ENCODE measurements at regions not wholly inside any gene's neighbourhood (a gene's known extent, or its start where the extent isn't known, plus 50 kb on each side); places are given as distances from the start of the nearest gene placed in this dataset.

DNA sequence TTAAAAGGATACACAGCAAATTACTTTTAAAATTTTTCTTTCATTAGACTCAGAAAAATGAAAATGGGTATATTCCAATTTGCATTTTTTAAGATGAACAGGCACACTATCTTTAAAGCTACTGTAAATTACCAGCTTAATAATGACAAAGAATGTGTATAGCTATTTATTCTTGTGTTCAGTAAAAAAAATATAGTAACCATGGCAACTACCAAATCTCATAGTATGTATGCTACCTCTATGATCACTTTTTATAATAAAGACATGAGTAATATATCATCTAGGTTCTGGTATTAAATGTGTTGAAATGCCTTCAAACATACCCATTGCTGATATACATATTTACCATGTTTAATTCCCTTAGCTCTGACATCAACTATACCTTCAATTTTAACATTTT, 383.2 kb downstream of the FOXG1 start:
- ChIA-PET CTCF (ENCODE audit: partially characterized antibody) (no interaction called here), POLR2A (ENCODE audit: partially characterized antibody) (no interaction called here)
- no peak overlapping the region for H4K91ac ChIP-seq (replicated peaks; ENCODE audit: insufficient read length, low read length)
- H3K9ac ChIP-seq (replicated peaks in 1 of 4; ENCODE audit: extremely low read depth in 1 of 4, low read depth in 3 of 4, low read length in 3 of 4): no peak overlapping the region
- no peak for FAIRE-seq
- H3K4me2 ChIP-seq (ENCODE audit: insufficient read depth in 1 of 2, low read depth in 2 of 2, low read length in 2 of 2): no peak overlapping the region
- H3K4me1 ChIP-seq (replicated peaks in 1 of 4; ENCODE audit: control insufficient read depth in 3 of 4, insufficient read depth in 4 of 4, low read length in 3 of 4): no peaks in the 10 kb centered on the region
- no peak overlapping the region for H3K4me3 ChIP-seq (ENCODE audit: extremely low read depth in 1 of 4, insufficient read depth in 2 of 4, low read depth in 3 of 4, low read length in 4 of 4)
- no peaks in the 10 kb centered on the region for H3K79me1 ChIP-seq (ENCODE audit: low read depth, low read length)
- no peak overlapping the region for H2BK12ac ChIP-seq (ENCODE audit: low read depth, low read length)
- no peak overlapping the region for H3K27ac ChIP-seq (ENCODE audit: low read depth, low read length)
- no peaks in the 10 kb centered on the region for H3K79me2 ChIP-seq (ENCODE audit: control insufficient read depth in 1 of 2, insufficient read depth in 2 of 2, low read length in 2 of 2)
- no peak for DNase-seq (ENCODE audit: low read depth in 1 of 2, low spot score in 2 of 2)
- H4K20me1 ChIP-seq (replicated peaks in 1 of 2; ENCODE audit: control insufficient read depth in 1 of 2, insufficient read depth in 2 of 2, low read length in 2 of 2): no peaks in the 10 kb centered on the region
- no peaks in the 10 kb centered on the region for H3K9me3 ChIP-seq (ENCODE audit: insufficient read depth in 2 of 2, low read depth in 1 of 2, low read length in 1 of 2)
- H3K4ac ChIP-seq (replicated peaks; ENCODE audit: insufficient read length, low read depth, low read length): no peak overlapping the region
- TF ChIP-seq SRF (IDR thresholded peaks at IDR 0.05; ENCODE audit: low read depth, low read length) (no peak), CTBP2 (IDR thresholded peaks at IDR 0.05; ENCODE audit: borderline replicate concordance, insufficient read depth, insufficient read length, low read length) (no peak)
- no peak overlapping the region for H2BK120ac ChIP-seq (replicated peaks; ENCODE audit: low read depth, low read length)
- H3K18ac ChIP-seq (ENCODE audit: extremely low read depth, low read length): no peak overlapping the region
- H3K56ac ChIP-seq (replicated peaks; ENCODE audit: insufficient read length, low read depth, low read length): no peak overlapping the region
- no peak overlapping the region for H3K14ac ChIP-seq (ENCODE audit: insufficient read length)
- H2BK15ac ChIP-seq (ENCODE audit: low read length): no peak overlapping the region
- H2BK20ac ChIP-seq (ENCODE audit: low read length): no peak overlapping the region
- H2BK5ac ChIP-seq (ENCODE audit: low read depth, low read length): no peak overlapping the region
- no peak overlapping the region for H2AK5ac ChIP-seq (ENCODE audit: low read depth, low read length)
- no peaks in the 10 kb centered on the region for H3K23me2 ChIP-seq (ENCODE audit: low read depth, low read length)
- H4K8ac ChIP-seq (ENCODE audit: extremely low read depth, insufficient read depth, low read length): no peak overlapping the region
- H3K27me3 ChIP-seq (replicated peaks in 1 of 4; ENCODE audit: control insufficient read depth in 3 of 4, extremely low read depth in 1 of 4, insufficient read depth in 3 of 4, low read length in 3 of 4): no peaks in the 10 kb centered on the region
- H4K5ac ChIP-seq (ENCODE audit: insufficient read length, low read depth, low read length): no peak overlapping the region
- H2AFZ ChIP-seq (ENCODE audit: low read length): no peak overlapping the region
- H3K36me3 ChIP-seq (ENCODE audit: control insufficient read depth in 2 of 4, insufficient read depth in 4 of 4, low read length in 3 of 4): no peaks in the 10 kb centered on the region
- H3K23ac ChIP-seq (ENCODE audit: insufficient read length): no peak overlapping the region
